Keratinocyte (primary cell): ENCODE measurements at regions not wholly inside any gene's neighbourhood (a gene's known extent, or its start where the extent isn't known, plus 50 kb on each side); places are given as distances from the start of the nearest gene placed in this dataset.

ENCODE experiments used
- DNase-seq: peaks from one replicate; pipeline ENCODE4 v3.0.0-alpha.2; 2011; ENCODE audit warnings: low read depth, missing footprints, low spot score
- FAIRE-seq: peaks from 2 replicates; lab custom pipeline; 2011; peaks lifted over from hg19 to GRCh38; lab: Jason Lieb, UNC
- H2AFZ ChIP-seq: 2 replicates; pipeline ENCODE4 v1.6.0; 2012; ENCODE audit warnings: low read length, control low read depth, inconsistent platforms; ENCODE audit not compliant: control insufficient read depth
- H3K27ac ChIP-seq: 2 replicates; pipeline ENCODE4 v1.5.1; 2011; ENCODE audit warnings: low read length; ENCODE audit not compliant: control insufficient read depth, insufficient read depth
- H3K27me3 ChIP-seq: 3 replicates; pipeline ENCODE4 v1.6.0; 2011; ENCODE audit warnings: low read length; ENCODE audit not compliant: control insufficient read depth, insufficient read depth; ENCODE audit errors: extremely low read depth
- H3K36me3 ChIP-seq, 2 experiments: 2 replicates in 1 of 2; 3 replicates in 1 of 2; pipeline ENCODE4 v1.5.1; 2011; ENCODE audit warnings: low read length in 2 of 2, mild to moderate bottlenecking in 1 of 2; ENCODE audit not compliant: control insufficient read depth in 2 of 2, insufficient read depth in 2 of 2; ENCODE audit errors: extremely low read depth in 1 of 2
- H3K4me1 ChIP-seq: 3 replicates; pipeline ENCODE4 v1.5.1; 2011; ENCODE audit warnings: low read length; ENCODE audit not compliant: control insufficient read depth, insufficient read depth; ENCODE audit errors: extremely low read depth
- H3K4me2 ChIP-seq: 3 replicates; pipeline ENCODE4 v1.6.0; 2011; ENCODE audit warnings: low read depth, low read length; ENCODE audit not compliant: control insufficient read depth, insufficient read depth; ENCODE audit errors: extremely low read depth
- H3K4me3 ChIP-seq, 3 experiments: fragments of 200-600 bp in 1 of 3; sonication (generic) in 1 of 3; 2 replicates in 2 of 3; 3 replicates in 1 of 3; pipeline ENCODE4 v1.5.1; 2011 to 2016; ENCODE audit warnings: low read length in 3 of 3, mild to moderate bottlenecking in 3 of 3, control low read depth in 2 of 3, inconsistent platforms in 1 of 3, low read depth in 1 of 3, mixed read lengths in 1 of 3, mixed run types in 1 of 3, moderate library complexity in 1 of 3; ENCODE audit not compliant: control insufficient read depth in 2 of 3, insufficient read depth in 2 of 3; ENCODE audit errors: extremely low read depth in 1 of 3
- H3K79me2 ChIP-seq: 2 replicates; pipeline ENCODE4 v1.6.0; 2012; ENCODE audit warnings: low read length; ENCODE audit not compliant: control insufficient read depth, insufficient read depth
- H3K9ac ChIP-seq: 3 replicates; pipeline ENCODE4 v1.6.0; 2011; ENCODE audit warnings: low read length; ENCODE audit not compliant: control insufficient read depth, insufficient read depth; ENCODE audit errors: extremely low read depth
- H3K9me1 ChIP-seq: 3 replicates; pipeline ENCODE4 v1.6.0; 2011; ENCODE audit warnings: low read length; ENCODE audit not compliant: control insufficient read depth, insufficient read depth; ENCODE audit errors: extremely low read depth
- H3K9me3 ChIP-seq: 2 replicates; pipeline ENCODE4 v1.5.1; 2012; ENCODE audit warnings: low read depth, low read length; ENCODE audit not compliant: control insufficient read depth
- H4K20me1 ChIP-seq: 3 replicates; pipeline ENCODE4 v1.6.0; 2011; ENCODE audit warnings: low read length; ENCODE audit not compliant: control insufficient read depth, insufficient read depth; ENCODE audit errors: extremely low read depth
- CTCF ChIP-seq, 3 experiments: IDR thresholded peaks in 1 of 3; conservative IDR thresholded peaks in 1 of 3; optimal IDR thresholded peaks in 1 of 3; 2 replicates in 2 of 3; 3 replicates in 1 of 3; pipeline versions ENCODE3 to v1.5.1; 2011; ENCODE audit warnings: low read length in 3 of 3, mild to moderate bottlenecking in 3 of 3, moderate library complexity in 2 of 3, control low read depth in 1 of 3, inconsistent platforms in 1 of 3; ENCODE audit not compliant: insufficient read depth in 2 of 3; ENCODE audit errors: extremely low read depth in 1 of 3
- EZH2 ChIP-seq: IDR thresholded peaks from one replicate; pipeline ENCODE4 v1.6.1; 2012; ENCODE audit warnings: inconsistent platforms, mild to moderate bottlenecking, low read length, moderate library complexity
- dilution Hi-C: fragments of 300-500 bp; cut with MboI; formaldehyde crosslinking; loops from one replicate; pipeline ENCODE4 v1.7.0; 2020; ENCODE audit warnings: low sequenced_read_pairs; ENCODE audit not compliant: extremely low pct_ligation_motif_present

GRCh38 chr4:108547682-108548081 lies 72.7 kb upstream of the RPL34 start:
- Histone ChIP-seq H3K9me1 (no peaks in the 10 kb centered on the region), H3K27me3 (no peaks in the 10 kb centered on the region), H3K9ac (no peak overlapping the region), H4K20me1 (no peaks in the 10 kb centered on the region), H3K27ac (no peak overlapping the region), H3K79me2 (no peaks in the 10 kb centered on the region), H3K9me3 (no peaks in the 10 kb centered on the region), H3K4me2 (no peak overlapping the region), H3K4me3 (no peak overlapping the region), H3K36me3 (no peaks in the 10 kb centered on the region), H2AFZ (no peak overlapping the region), H3K4me1 (no peaks in the 10 kb centered on the region)
- dilution Hi-C loops, result no loop called here
- FAIRE-seq (no peak), DNase-seq (no peak)
- TF ChIP-seq CTCF (optimal IDR thresholded peaks at IDR 0.05 in 1 of 3, IDR thresholded peaks at IDR 0.05 in 1 of 3, conservative IDR thresholded peaks at IDR 0.05 in 1 of 3; ENCODE audit: extremely low read depth in 1 of 3, insufficient read depth in 2 of 3, low read length in 3 of 3) (no peak), EZH2 (no peak)

GRCh38 chr4:108546728-108547127 lies 73.6 kb upstream of the RPL34 start:
- no peaks in the 10 kb centered on the region for H3K4me1 ChIP-seq
- H3K36me3 ChIP-seq, result no peaks in the 10 kb centered on the region
- FAIRE-seq (no peak), DNase-seq (no peak)
- no peaks in the 10 kb centered on the region for H3K27me3 ChIP-seq
- dilution Hi-C loops, result no loop called here
- no peaks in the 10 kb centered on the region for H3K79me2 ChIP-seq
- no peak overlapping the region for H3K4me2 ChIP-seq
- no peak overlapping the region for H2AFZ ChIP-seq
- H3K9ac ChIP-seq, result no peak overlapping the region
- H3K9me3 ChIP-seq, result no peaks in the 10 kb centered on the region
- no peak overlapping the region for H3K27ac ChIP-seq
- no peak for TF ChIP-seq EZH2
- TF ChIP-seq CTCF (optimal IDR thresholded peaks at IDR 0.05 in 1 of 3, IDR thresholded peaks at IDR 0.05 in 1 of 3, conservative IDR thresholded peaks at IDR 0.05 in 1 of 3; ENCODE audit: extremely low read depth in 1 of 3, insufficient read depth in 2 of 3, low read length in 3 of 3), result no peak
- H3K9me1 ChIP-seq, result no peaks in the 10 kb centered on the region
- no peaks in the 10 kb centered on the region for H4K20me1 ChIP-seq
- H3K4me3 ChIP-seq, result no peak overlapping the region
